ENCODE measurements at regions not wholly inside any gene's neighbourhood (a gene's known extent, or its start where the extent isn't known, plus 50 kb on each side); places are given as distances from the start of the nearest gene placed in this dataset.
"Not testable (repeated sequence)": the region's sequence is repeated elsewhere in the genome, so short reads cannot be mapped to it uniquely, and the experiment has no call there.

- FAIRE-seq; in situ Hi-C loops (cut with MboI); CTCF ChIA-PET: not testable (repeated sequence)
Observed at GRCh38 chr12:43193096-43193495, 358.9 kb downstream of the ADAMTS20 start.

GRCh38 chr12:43192442-43192841 lies 359.6 kb downstream of the ADAMTS20 start:
- H4K20me1 ChIP-seq (ENCODE audit: control insufficient read depth, insufficient read depth); FAIRE-seq; ATAC-seq; BruUV-seq (replicated peaks); H3K9me3 ChIP-seq (replicated peaks; ENCODE audit: control insufficient read depth, insufficient read depth, low read length); in situ Hi-C loops (cut with MboI); H2AFZ ChIP-seq (ENCODE audit: control insufficient read depth, low read depth, low read length); DNase-seq (ENCODE audit: low read depth, low spot score); H3K27ac ChIP-seq (ENCODE audit: control insufficient read depth, insufficient read depth); H3K9ac ChIP-seq (ENCODE audit: control insufficient read depth, insufficient read depth, low read length); H3K79me2 ChIP-seq (ENCODE audit: control insufficient read depth, insufficient read depth, low read length); H3K4me2 ChIP-seq (ENCODE audit: control insufficient read depth, insufficient read depth); POLR2A ChIA-PET; intact Hi-C loops (cut with micrococcal nuclease; ENCODE audit: unreplicated experiment); H3K36me3 ChIP-seq (ENCODE audit: control insufficient read depth in 2 of 2, insufficient read depth in 2 of 2, low read length in 1 of 2); SMC1A ChIA-PET (ENCODE audit: uncharacterized antibody, unreplicated experiment); CTCF ChIA-PET; H3K4me3 ChIP-seq; H3K27me3 ChIP-seq (replicated peaks in 1 of 2; ENCODE audit: control insufficient read depth in 2 of 2, insufficient read depth in 2 of 2, low read length in 1 of 2); H3K4me1 ChIP-seq (ENCODE audit: control insufficient read depth, insufficient read depth, low read length); RAD21 ChIA-PET (ENCODE audit: unreplicated experiment): not testable (repeated sequence)
- WGBS (ENCODE audit: insufficient coverage, insufficient replicate concordance, low lambda C conversion rate, missing lambda C conversion rate): 0% methylated on average over 2 of the region's 2 CpGs

More at GRCh38 chr12:43193096-43193495, 358.9 kb downstream of the ADAMTS20 start:
- DNase-seq (ENCODE audit: low read depth, low spot score); ATAC-seq; H3K36me3 ChIP-seq (ENCODE audit: control insufficient read depth in 2 of 2, insufficient read depth in 2 of 2, low read length in 1 of 2); BruUV-seq (replicated peaks); H3K4me2 ChIP-seq (ENCODE audit: control insufficient read depth, insufficient read depth); H3K9ac ChIP-seq (ENCODE audit: control insufficient read depth, insufficient read depth, low read length); H3K27ac ChIP-seq (ENCODE audit: control insufficient read depth, insufficient read depth); H3K4me3 ChIP-seq; H2AFZ ChIP-seq (ENCODE audit: control insufficient read depth, low read depth, low read length); H3K79me2 ChIP-seq (ENCODE audit: control insufficient read depth, insufficient read depth, low read length); H3K27me3 ChIP-seq (replicated peaks in 1 of 2; ENCODE audit: control insufficient read depth in 2 of 2, insufficient read depth in 2 of 2, low read length in 1 of 2); SMC1A ChIA-PET (ENCODE audit: uncharacterized antibody, unreplicated experiment); H3K4me1 ChIP-seq (ENCODE audit: control insufficient read depth, insufficient read depth, low read length); H3K9me3 ChIP-seq (replicated peaks; ENCODE audit: control insufficient read depth, insufficient read depth, low read length); H4K20me1 ChIP-seq (ENCODE audit: control insufficient read depth, insufficient read depth); intact Hi-C loops (cut with micrococcal nuclease; ENCODE audit: unreplicated experiment); POLR2A ChIA-PET: not testable (repeated sequence)
- WGBS (ENCODE audit: insufficient coverage, insufficient replicate concordance, low lambda C conversion rate, missing lambda C conversion rate): 25% methylated on average over 1 of the region's 2 CpGs
- RAD21 ChIA-PET (ENCODE audit: unreplicated experiment): interaction anchor here (0.7 kb wide), 1 partner anchor 17 kb away, joined by 3 read pairs; no protein-coding TSS in a partner anchor

- ATAC-seq (no peak), DNase-seq (ENCODE audit: low read depth, low spot score) (no peak), FAIRE-seq (no peak)
- Histone ChIP-seq H3K4me1 (ENCODE audit: control insufficient read depth, insufficient read depth, low read length) (no peaks in the 10 kb centered on the region), H3K9me3 (replicated peaks; ENCODE audit: control insufficient read depth, insufficient read depth, low read length) (no peaks in the 10 kb centered on the region), H3K4me3 (no peak overlapping the region), H2AFZ (ENCODE audit: control insufficient read depth, low read depth, low read length) (no peak overlapping the region), H3K36me3 (ENCODE audit: control insufficient read depth in 2 of 2, insufficient read depth in 2 of 2, low read length in 1 of 2) (no peaks in the 10 kb centered on the region), H4K20me1 (ENCODE audit: control insufficient read depth, insufficient read depth) (no peaks in the 10 kb centered on the region), H3K9ac (ENCODE audit: control insufficient read depth, insufficient read depth, low read length) (no peak overlapping the region), H3K27ac (ENCODE audit: control insufficient read depth, insufficient read depth) (no peak overlapping the region), H3K4me2 (ENCODE audit: control insufficient read depth, insufficient read depth) (no peak overlapping the region), H3K27me3 (replicated peaks in 1 of 2; ENCODE audit: control insufficient read depth in 2 of 2, insufficient read depth in 2 of 2, low read length in 1 of 2) (no peaks in the 10 kb centered on the region), H3K79me2 (ENCODE audit: control insufficient read depth, insufficient read depth, low read length) (no peaks in the 10 kb centered on the region)
- intact Hi-C loops (cut with micrococcal nuclease; ENCODE audit: unreplicated experiment) (no loop called here), in situ Hi-C loops (cut with MboI) (no loop called here)
- ChIA-PET CTCF (interaction anchor here (1.2 kb wide), 1 partner anchor 14 kb away, joined by 4 read pairs; no protein-coding TSS in a partner anchor), RAD21 (ENCODE audit: unreplicated experiment) (no interaction called here), SMC1A (ENCODE audit: uncharacterized antibody, unreplicated experiment) (interaction anchor here (1.4 kb wide), 1 partner anchor 70 kb away, joined by 3 read pairs; no protein-coding TSS in a partner anchor), POLR2A (no interaction called here)
- 13% methylated on average over 4 of the region's 4 CpGs for WGBS (ENCODE audit: insufficient coverage, insufficient replicate concordance, low lambda C conversion rate, missing lambda C conversion rate)
- no peak for TF ChIP-seq E4F1 (IDR thresholded peaks at IDR 0.05; ENCODE audit: borderline replicate concordance, partially characterized antibody)
- no TSS peak for BruUV-seq (replicated peaks)
Observed at GRCh38 chr12:43180242-43180641, 371.8 kb downstream of the ADAMTS20 start.

All from GM12878 (cell line).